Esophagus (tissue), 2 donors: ENCODE measurements at regions not wholly inside any gene's neighbourhood (a gene's known extent, or its start where the extent isn't known, plus 50 kb on each side); places are given as distances from the start of the nearest gene placed in this dataset.
"Not testable (repeated sequence)": the region's sequence is repeated elsewhere in the genome, so short reads cannot be mapped to it uniquely, and the experiment has no call there.

Source experiments
- H3K27ac ChIP-seq, 2 donors: one replicate each; pipeline ENCODE4 v1.5.1; 2013; ENCODE audit warnings: low read depth in 2 of 2, mild to moderate bottlenecking in 2 of 2, inconsistent platforms in 1 of 2, low read length in 1 of 2, moderate library complexity in 1 of 2
- H3K27me3 ChIP-seq, 2 donors: one replicate each; pipeline ENCODE4 v1.6.1; 2013; ENCODE audit warnings: low read length in 2 of 2, control low read depth in 1 of 2, mild to moderate bottlenecking in 1 of 2; ENCODE audit not compliant: insufficient read depth in 2 of 2, control insufficient read depth in 1 of 2
- H3K36me3 ChIP-seq, 2 donors: one replicate each; pipeline ENCODE4 v1.6.1; 2013; ENCODE audit warnings: low read length in 1 of 2; ENCODE audit not compliant: control insufficient read depth in 2 of 2, insufficient read depth in 2 of 2
- H3K4me1 ChIP-seq, 2 donors: one replicate each; pipeline ENCODE4 v1.6.1; 2013; ENCODE audit warnings: low read length in 1 of 2; ENCODE audit not compliant: control insufficient read depth in 2 of 2, insufficient read depth in 2 of 2
- H3K4me3 ChIP-seq, 2 donors: one replicate each; pipeline ENCODE4 v1.5.1; 2013; ENCODE audit warnings: low read length in 2 of 2, mild to moderate bottlenecking in 2 of 2, low read depth in 1 of 2, moderate library complexity in 1 of 2
- H3K9me3 ChIP-seq, 2 donors: one replicate each; pipeline ENCODE4 v1.6.1; 2013; ENCODE audit warnings: mild to moderate bottlenecking in 2 of 2, low read depth in 1 of 2, low read length in 1 of 2, moderate library complexity in 1 of 2; ENCODE audit not compliant: control insufficient read depth in 2 of 2, insufficient read depth in 1 of 2
- WGBS, 2 donors: extraction: QIAGEN DNeasy Blood & Tissue Kit; methylation state at CpG; one replicate each; pipeline ENCODE4 v1.1.7; 2013; 5-methylcytosine and 5-hydroxymethylcytosine counted together
- donor health status: healthy with polysubstance abuse.
- donor health status: Bipolar disorder and iron deficiency.

GRCh38 chr3:8157640-8158039 lies 344.0 kb upstream of the LMCD1 start:
- H3K4me1 ChIP-seq, result peaks cover 0 to 3% of the 10 kb centered on the region in 2 donors
- 76 to 82% methylated on average over 4 of the region's 4 CpGs for WGBS, 2 donors
- no peak overlapping the region for H3K4me3 ChIP-seq
- H3K27me3 ChIP-seq, result no peaks in the 10 kb centered on the region
- H3K9me3 ChIP-seq, result no peaks in the 10 kb centered on the region
- no peak overlapping the region for H3K27ac ChIP-seq
- H3K36me3 ChIP-seq, result no peaks in the 10 kb centered on the region

DNA sequence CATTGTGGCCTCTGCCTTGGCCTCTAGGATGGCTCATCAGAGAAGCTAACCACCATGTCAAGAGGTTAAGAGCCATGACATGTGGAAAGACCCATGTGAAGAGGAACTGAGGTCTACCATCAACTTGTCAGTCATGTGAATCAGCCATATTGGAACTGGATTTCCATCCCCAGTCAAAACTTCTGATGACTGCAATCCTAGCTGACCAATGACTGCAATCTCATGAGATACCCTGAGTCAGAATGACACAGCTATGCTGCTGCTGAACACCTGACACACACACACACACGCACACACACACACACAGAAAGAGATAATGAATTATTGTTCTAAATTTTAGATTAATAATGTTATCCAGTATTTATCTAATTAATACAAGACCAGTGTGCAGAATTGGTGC lies 337.5 kb upstream of the LMCD1 start:
- Histone ChIP-seq H3K9me3 (no peaks in the 10 kb centered on the region), H3K4me1 (no peaks in the 10 kb centered on the region), H3K36me3 (no peaks in the 10 kb centered on the region), H3K4me3 (no peak overlapping the region), H3K27me3 (no peaks in the 10 kb centered on the region), H3K27ac (no peak overlapping the region)
- 90% methylated on average over 1 of the region's 1 CpG for WGBS, 2 donors

GRCh38 chr3:8166014-8166413 lies 335.6 kb upstream of the LMCD1 start:
- Histone ChIP-seq H3K36me3 (no peaks in the 10 kb centered on the region), H3K27ac (no peak overlapping the region), H3K9me3 (no peaks in the 10 kb centered on the region), H3K4me1 (no peaks in the 10 kb centered on the region), H3K27me3 (no peaks in the 10 kb centered on the region), H3K4me3 (no peak overlapping the region)
- 80 to 82% methylated on average over 2 of the region's 2 CpGs for WGBS, 2 donors

DNA sequence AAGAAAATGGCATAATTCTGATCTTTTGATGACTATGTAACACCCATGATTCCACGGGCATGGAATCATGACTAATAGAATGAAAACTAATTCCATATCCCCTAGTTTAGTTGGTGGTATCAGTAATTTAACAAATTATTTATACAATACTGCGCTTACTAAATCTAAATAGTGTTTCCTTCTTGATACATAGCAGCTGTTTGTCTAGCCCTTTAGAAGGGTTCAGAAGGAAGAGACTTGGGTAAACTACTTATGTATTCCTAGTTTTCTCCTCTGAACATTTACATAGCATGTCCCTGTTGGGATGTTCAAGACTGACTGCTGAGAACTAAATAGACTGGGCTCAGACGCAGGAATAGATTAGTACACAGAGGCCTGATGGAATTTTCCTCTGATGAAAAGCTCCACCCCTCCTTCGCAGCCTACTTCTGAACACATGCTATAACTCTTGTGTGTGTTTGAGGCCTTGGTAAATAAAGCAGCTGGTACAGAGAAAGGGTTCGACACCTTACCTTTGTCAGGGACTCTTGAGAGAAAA lies 330.6 kb upstream of the LMCD1 start:
- H3K27me3 ChIP-seq, result no peaks in the 10 kb centered on the region
- H3K27ac ChIP-seq, result no peak overlapping the region
- H3K9me3 ChIP-seq, result no peaks in the 10 kb centered on the region
- H3K36me3 ChIP-seq, result no peaks in the 10 kb centered on the region
- 61 to 71% methylated on average over 5 of the region's 5 CpGs for WGBS, 2 donors
- H3K4me3 ChIP-seq, result no peak overlapping the region
- H3K4me1 ChIP-seq, result no peaks in the 10 kb centered on the region

GRCh38 chr3:8173892-8174291 lies 327.7 kb upstream of the LMCD1 start:
- Histone ChIP-seq H3K9me3 (no peaks in the 10 kb centered on the region), H3K4me3 (no peak overlapping the region), H3K36me3 (no peaks in the 10 kb centered on the region), H3K27ac (no peak overlapping the region), H3K27me3 (no peaks in the 10 kb centered on the region), H3K4me1 (no peaks in the 10 kb centered on the region)
- WGBS, 2 donors, result 58 to 73% methylated on average over 2 of the region's 2 CpGs

DNA sequence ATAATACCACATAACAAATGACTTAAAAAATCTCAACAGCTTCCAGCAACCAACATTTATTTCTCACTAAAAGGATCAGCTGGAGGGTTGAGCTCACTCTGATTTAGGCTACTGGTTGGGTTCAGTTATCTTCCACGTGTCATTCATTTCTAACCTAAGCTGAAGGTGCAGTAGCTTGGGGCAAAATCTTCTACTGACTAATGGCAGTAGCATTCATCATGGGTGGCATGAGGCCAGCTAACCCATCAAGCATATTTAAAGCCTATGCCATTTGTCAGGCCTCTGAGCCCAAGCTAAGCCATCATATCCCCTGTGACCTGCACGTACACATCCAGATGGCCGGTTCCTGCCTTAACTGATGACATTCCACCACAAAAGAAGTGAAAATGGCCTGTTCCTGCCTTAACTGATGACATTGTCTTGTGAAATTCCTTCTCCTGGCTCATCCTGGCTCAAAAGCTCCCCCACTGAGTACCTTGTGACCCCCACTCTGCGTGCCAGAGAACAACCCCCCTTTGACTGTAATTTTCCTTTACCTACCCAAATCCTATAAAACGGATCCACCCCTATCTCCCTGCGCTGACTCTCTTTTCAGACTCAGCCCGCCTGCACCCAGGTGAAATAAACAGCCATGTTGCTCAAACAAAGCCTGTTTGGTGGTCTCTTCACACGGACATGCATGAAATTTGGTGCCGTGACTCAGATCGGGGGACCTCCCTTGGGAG lies 324.7 kb upstream of the LMCD1 start:
- H3K27ac ChIP-seq, H3K36me3 ChIP-seq, H3K4me3 ChIP-seq, H3K27me3 ChIP-seq, H3K4me1 ChIP-seq, H3K9me3 ChIP-seq: not testable (repeated sequence)
- WGBS, 2 donors, result 71 to 81% methylated on average over 9 to 10 of the region's 10 CpGs

GRCh38 chr3:8178516-8178915 lies 323.1 kb upstream of the LMCD1 start:
- H3K36me3 ChIP-seq, H3K9me3 ChIP-seq, H3K4me1 ChIP-seq, H3K27ac ChIP-seq, H3K27me3 ChIP-seq, H3K4me3 ChIP-seq: not testable (repeated sequence)
- WGBS, 2 donors, result 79 to 87% methylated on average over 7 of the region's 7 CpGs

- no peak overlapping the region for H3K4me3 ChIP-seq
Observed at GRCh38 chr3:8182904-8183303, 318.7 kb upstream of the LMCD1 start.

DNA sequence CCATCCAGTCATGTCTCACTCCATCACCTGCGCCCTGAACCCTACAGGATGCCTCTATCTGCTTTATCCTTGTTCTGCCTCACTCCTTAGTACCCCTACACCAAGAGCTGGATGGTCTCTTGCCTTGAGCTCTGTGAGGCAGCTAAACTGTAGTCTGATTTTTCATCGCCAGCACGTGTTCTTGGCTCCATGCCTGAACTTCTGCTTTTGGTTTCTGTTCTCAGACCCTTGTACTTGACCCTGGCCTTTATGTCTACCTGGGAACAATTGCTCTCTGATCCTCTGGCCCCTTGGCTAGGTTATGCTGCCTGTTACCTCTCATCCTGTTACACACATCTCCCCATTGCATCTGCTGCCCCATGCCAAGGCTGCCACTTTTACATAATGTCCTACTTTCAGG lies 318.0 kb upstream of the LMCD1 start:
- H3K9me3 ChIP-seq, result no peaks in the 10 kb centered on the region
- 58 to 60% methylated on average over 3 of the region's 3 CpGs for WGBS, 2 donors
- peaks cover 2 to 3% of the 10 kb centered on the region in 2 donors for H3K4me1 ChIP-seq
- no peaks in the 10 kb centered on the region for H3K27me3 ChIP-seq
- H3K27ac ChIP-seq, result peak overlapping the region in 1 of 2 donors; percentile 13
- no peak overlapping the region for H3K4me3 ChIP-seq
- H3K36me3 ChIP-seq, result no peaks in the 10 kb centered on the region

More at GRCh38 chr3:8182904-8183303, 318.7 kb upstream of the LMCD1 start:
- WGBS, 2 donors, result 43% methylated on average over 1 of the region's 1 CpG
- Histone ChIP-seq H3K9me3 (no peaks in the 10 kb centered on the region), H3K36me3 (no peaks in the 10 kb centered on the region), H3K27ac (no peak overlapping the region), H3K27me3 (no peaks in the 10 kb centered on the region), H3K4me1 (peaks cover 2 to 3% of the 10 kb centered on the region in 2 donors)

- H3K27ac ChIP-seq, result no peak overlapping the region
- WGBS, 2 donors, result 93 to 97% methylated on average over 3 of the region's 3 CpGs
- H3K27me3 ChIP-seq, result no peaks in the 10 kb centered on the region
- no peaks in the 10 kb centered on the region for H3K36me3 ChIP-seq
- H3K9me3 ChIP-seq, result no peaks in the 10 kb centered on the region
- no peak overlapping the region for H3K4me3 ChIP-seq
- H3K4me1 ChIP-seq, result peaks cover 2 to 3% of the 10 kb centered on the region in 2 donors
Observed at GRCh38 chr3:8186213-8186612, 315.4 kb upstream of the LMCD1 start.
